H9 (cell line): ENCODE measurements at regions not wholly inside any gene's neighbourhood (a gene's known extent, or its start where the extent isn't known, plus 50 kb on each side); places are given as distances from the start of the nearest gene placed in this dataset.

ENCODE experiments used
- DNase-seq: peaks from one replicate; pipeline ENCODE4 v3.0.0-alpha.2; 2017
- H2AFZ ChIP-seq: one replicate; pipeline ENCODE4 v1.6.1; 2013; ENCODE audit warnings: mild to moderate bottlenecking, low read length, control low read depth, moderate library complexity
- H2AK5ac ChIP-seq: 2 replicates; pipeline ENCODE4 v1.6.1; 2013; ENCODE audit warnings: low read length, control low read depth, mixed read lengths; ENCODE audit not compliant: insufficient read length
- H2BK120ac ChIP-seq: one replicate; pipeline ENCODE4 v1.6.1; 2013; ENCODE audit warnings: low read depth, mild to moderate bottlenecking, low read length, control low read depth, inconsistent platforms; ENCODE audit not compliant: poor library complexity, severe bottlenecking
- H2BK12ac ChIP-seq: 2 replicates; pipeline ENCODE4 v1.6.1; 2013; ENCODE audit warnings: low read length, control low read depth, mixed read lengths, low read depth; ENCODE audit not compliant: insufficient read length
- H2BK15ac ChIP-seq: 2 replicates; pipeline ENCODE4 v1.6.1; 2013; ENCODE audit warnings: low read depth, low read length, control low read depth
- H2BK20ac ChIP-seq: one replicate; pipeline ENCODE4 v1.6.1; 2013; ENCODE audit warnings: low read depth, mild to moderate bottlenecking, low read length, control low read depth, inconsistent platforms; ENCODE audit not compliant: poor library complexity, severe bottlenecking
- H2BK5ac ChIP-seq: 2 replicates; pipeline ENCODE4 v1.6.1; 2013; ENCODE audit warnings: low read length, control low read depth, mixed read lengths; ENCODE audit not compliant: insufficient read length
- H3K14ac ChIP-seq: 2 replicates; pipeline ENCODE4 v1.6.1; 2013; ENCODE audit warnings: low read length, control low read depth; ENCODE audit not compliant: insufficient read depth
- H3K18ac ChIP-seq: 2 replicates; pipeline ENCODE4 v1.6.1; 2013; ENCODE audit warnings: low read depth, mild to moderate bottlenecking, mixed read lengths, low read length, control low read depth; ENCODE audit not compliant: insufficient read length
- H3K23ac ChIP-seq: 2 replicates; pipeline ENCODE4 v1.6.1; 2013; ENCODE audit warnings: low read length, control low read depth, mixed read lengths, low read depth; ENCODE audit not compliant: insufficient read length
- H3K23me2 ChIP-seq: 2 replicates; pipeline ENCODE4 v1.6.1; 2013; ENCODE audit warnings: low read depth, mild to moderate bottlenecking, mixed read lengths, low read length, control low read depth; ENCODE audit not compliant: insufficient read length, poor library complexity, severe bottlenecking
- H3K27ac ChIP-seq: 2 replicates; pipeline ENCODE4 v1.5.1; 2013; ENCODE audit warnings: low read length, control low read depth, mixed read lengths, low read depth; ENCODE audit not compliant: insufficient read length
- H3K27me3 ChIP-seq: 2 replicates; pipeline ENCODE4 v1.6.1; 2013; ENCODE audit warnings: low read length, control low read depth, inconsistent platforms; ENCODE audit not compliant: insufficient read depth
- H3K4ac ChIP-seq: 2 replicates; pipeline ENCODE4 v1.6.1; 2013; ENCODE audit warnings: low read depth, mild to moderate bottlenecking, control low read depth, inconsistent platforms, low read length, moderate library complexity
- H3K4me1 ChIP-seq: 2 replicates; pipeline ENCODE4 v1.6.1; 2013; ENCODE audit warnings: low read length, control low read depth, inconsistent platforms; ENCODE audit not compliant: insufficient read depth
- H3K4me2 ChIP-seq: 2 replicates; pipeline ENCODE4 v1.6.1; 2013; ENCODE audit warnings: low read length, control low read depth, mixed read lengths; ENCODE audit not compliant: insufficient read length, insufficient read depth
- H3K56ac ChIP-seq: 2 replicates; pipeline ENCODE4 v1.6.1; 2013; ENCODE audit warnings: low read depth, mild to moderate bottlenecking, mixed read lengths, low read length, control low read depth; ENCODE audit not compliant: insufficient read length
- H3K79me1 ChIP-seq: 2 replicates; pipeline ENCODE4 v1.6.1; 2013; ENCODE audit warnings: low read depth, mild to moderate bottlenecking, moderate library complexity, low read length, control low read depth, inconsistent platforms; ENCODE audit not compliant: insufficient read depth, poor library complexity, severe bottlenecking
- H3K79me2 ChIP-seq: 2 replicates; pipeline ENCODE4 v1.6.1; 2013; ENCODE audit warnings: low read length, control low read depth, inconsistent platforms; ENCODE audit not compliant: insufficient read depth
- H3K9ac ChIP-seq: 2 replicates; pipeline ENCODE4 v1.6.1; 2013; ENCODE audit warnings: low read length, control low read depth, mixed read lengths; ENCODE audit not compliant: insufficient read length; ENCODE audit errors: extremely low read depth
- H3K9me3 ChIP-seq: one replicate; pipeline ENCODE4 v1.6.1; 2013; ENCODE audit warnings: low read depth, low read length, inconsistent platforms; ENCODE audit not compliant: control insufficient read depth
- H3T11ph ChIP-seq: one replicate; pipeline ENCODE4 v1.6.1; 2013; ENCODE audit warnings: mild to moderate bottlenecking, low read length, control low read depth, inconsistent platforms
- H4K20me1 ChIP-seq: one replicate; pipeline ENCODE4 v1.6.1; 2013; ENCODE audit not compliant: control insufficient read depth, insufficient read length, insufficient read depth
- H4K5ac ChIP-seq: 2 replicates; pipeline ENCODE4 v1.6.1; 2013; ENCODE audit warnings: low read depth, mild to moderate bottlenecking, mixed read lengths, low read length, control low read depth; ENCODE audit not compliant: insufficient read length
- H4K8ac ChIP-seq: replicated peaks from 2 replicates; pipeline ENCODE4 v1.6.1; 2013; ENCODE audit warnings: low read length, control low read depth, mixed read lengths, low read depth; ENCODE audit not compliant: insufficient read length
- H4K91ac ChIP-seq: 2 replicates; pipeline ENCODE4 v1.6.1; 2013; ENCODE audit warnings: low read depth, mild to moderate bottlenecking, moderate library complexity, mixed read lengths, low read length, control low read depth; ENCODE audit not compliant: insufficient read length
- H3K27ac Mint-ChIP-seq, 3 experiments: 2 replicates in 2 of 3; 3 replicates in 1 of 3; pipeline ENCODE4 v1.8.0; 2020 to 2021; ENCODE audit warnings: mixed read lengths in 3 of 3, mild to moderate bottlenecking in 1 of 3, moderate library complexity in 1 of 3
- H3K27me3 Mint-ChIP-seq: 2 replicates; pipeline ENCODE4 v1.8.0; 2021; ENCODE audit warnings: low read depth, mild to moderate bottlenecking, moderate library complexity, mixed read lengths
- H3K36me3 Mint-ChIP-seq, 3 experiments: 2 replicates in 2 of 3; 3 replicates in 1 of 3; pipeline ENCODE4 v1.8.0; 2020 to 2021; ENCODE audit warnings: low read depth in 3 of 3, mixed read lengths in 3 of 3; ENCODE audit not compliant: insufficient read depth in 1 of 3
- H3K4me1 Mint-ChIP-seq, 2 experiments: 2 replicates each; pipeline ENCODE4 v1.8.0; 2020; ENCODE audit warnings: mixed read lengths in 2 of 2
- H3K4me3 Mint-ChIP-seq, 2 experiments: 2 replicates in 1 of 2; 3 replicates in 1 of 2; pipeline ENCODE4 v1.8.0; 2020 to 2021; ENCODE audit warnings: mild to moderate bottlenecking in 2 of 2, mixed read lengths in 2 of 2, moderate library complexity in 1 of 2
- H3K9me3 Mint-ChIP-seq, 2 experiments: 2 replicates in 1 of 2; 3 replicates in 1 of 2; pipeline ENCODE4 v1.8.0; 2020; ENCODE audit warnings: mild to moderate bottlenecking in 2 of 2, mixed read lengths in 2 of 2, moderate library complexity in 1 of 2
- WGBS: extraction: QIAGEN DNeasy Blood & Tissue Kit; methylation state at CpG from one replicate; pipeline ENCODE4 v1.1.7; 2013; ENCODE audit warnings: missing lambda C conversion rate, low lambda C conversion rate, mixed read lengths; ENCODE audit not compliant: insufficient read length; ENCODE audit errors: extremely low coverage; 5-methylcytosine and 5-hydroxymethylcytosine counted together
- TF ChIP-seq, protein P1 (sequence below): fragments of 200-600 bp; sonication (generic); conservative IDR thresholded peaks from 3 replicates; pipeline ENCODE4 v1.8.0; 2021; ENCODE audit warnings: antibody characterized with exemption, mild to moderate bottlenecking

DNA sequence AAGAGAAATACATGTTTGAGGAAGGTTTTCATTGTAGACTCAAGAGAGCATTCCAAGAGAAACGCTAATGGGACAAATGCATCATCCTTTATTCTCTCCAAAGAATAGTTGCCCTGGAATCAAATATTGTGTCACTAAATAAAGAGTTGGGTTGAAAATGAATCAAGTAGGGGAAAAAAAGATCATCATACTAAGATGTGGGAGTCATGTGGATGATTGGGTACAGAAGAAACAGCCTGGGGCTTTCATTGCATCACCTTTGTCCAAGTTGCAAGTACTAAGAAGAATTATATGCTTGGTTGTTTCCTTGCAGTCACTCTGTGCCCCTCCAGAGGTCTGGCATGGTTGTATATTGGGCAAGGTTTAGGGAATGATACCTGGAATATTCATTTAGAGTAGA, 658.9 kb downstream of the TOX3 start:
- Histone ChIP-seq H2BK5ac (no peak overlapping the region), H2BK20ac (no peak overlapping the region), H2BK12ac (no peak overlapping the region), H3K79me1 (no peaks in the 10 kb centered on the region), H3K4me1 (no peaks in the 10 kb centered on the region), H3K14ac (no peak overlapping the region), H4K91ac (no peak overlapping the region), H3K56ac (no peak overlapping the region), H2AFZ (no peak overlapping the region), H4K20me1 (no peaks in the 10 kb centered on the region), H2BK120ac (no peak overlapping the region), H3K9me3 (no peaks in the 10 kb centered on the region), H2BK15ac (no peak overlapping the region), H3K9ac (no peak overlapping the region), H3K4me2 (no peak overlapping the region), H3K79me2 (no peaks in the 10 kb centered on the region), H3K23me2 (no peaks in the 10 kb centered on the region), H3K18ac (no peak overlapping the region), H3K23ac (no peak overlapping the region), H3K27me3 (no peaks in the 10 kb centered on the region), H4K5ac (no peak overlapping the region), H3T11ph (no peak overlapping the region), H2AK5ac (no peak overlapping the region), H3K27ac (no peak overlapping the region), H3K4ac (no peak overlapping the region), H4K8ac (no peak overlapping the region)
- DNase-seq = no peak
- Mint-ChIP-seq H3K27me3 (no peaks in the 10 kb centered on the region), H3K4me3 (no peak overlapping the region), H3K9me3 (0 out of 5 replicates have a peak, but pooled peaks cover 0 to 3% of the 10 kb centered on the region in 2 experiments), H3K4me1 (peaks cover 5 to 8% of the 10 kb centered on the region in 2 experiments), H3K36me3 (no peaks in the 10 kb centered on the region), H3K27ac (no peak overlapping the region)
- WGBS = no CpG with 5 or more reads among the region's 1 CpG
- TF ChIP-seq, protein P1, sequence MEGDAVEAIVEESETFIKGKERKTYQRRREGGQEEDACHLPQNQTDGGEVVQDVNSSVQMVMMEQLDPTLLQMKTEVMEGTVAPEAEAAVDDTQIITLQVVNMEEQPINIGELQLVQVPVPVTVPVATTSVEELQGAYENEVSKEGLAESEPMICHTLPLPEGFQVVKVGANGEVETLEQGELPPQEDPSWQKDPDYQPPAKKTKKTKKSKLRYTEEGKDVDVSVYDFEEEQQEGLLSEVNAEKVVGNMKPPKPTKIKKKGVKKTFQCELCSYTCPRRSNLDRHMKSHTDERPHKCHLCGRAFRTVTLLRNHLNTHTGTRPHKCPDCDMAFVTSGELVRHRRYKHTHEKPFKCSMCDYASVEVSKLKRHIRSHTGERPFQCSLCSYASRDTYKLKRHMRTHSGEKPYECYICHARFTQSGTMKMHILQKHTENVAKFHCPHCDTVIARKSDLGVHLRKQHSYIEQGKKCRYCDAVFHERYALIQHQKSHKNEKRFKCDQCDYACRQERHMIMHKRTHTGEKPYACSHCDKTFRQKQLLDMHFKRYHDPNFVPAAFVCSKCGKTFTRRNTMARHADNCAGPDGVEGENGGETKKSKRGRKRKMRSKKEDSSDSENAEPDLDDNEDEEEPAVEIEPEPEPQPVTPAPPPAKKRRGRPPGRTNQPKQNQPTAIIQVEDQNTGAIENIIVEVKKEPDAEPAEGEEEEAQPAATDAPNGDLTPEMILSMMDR = no peak
